ENCODE measurements at regions not wholly inside any gene's neighbourhood (a gene's known extent, or its start where the extent isn't known, plus 50 kb on each side); places are given as distances from the start of the nearest gene placed in this dataset.
A peak's percentile ranks its signal among the peaks of the same experiment; 100 is the strongest.

DNA sequence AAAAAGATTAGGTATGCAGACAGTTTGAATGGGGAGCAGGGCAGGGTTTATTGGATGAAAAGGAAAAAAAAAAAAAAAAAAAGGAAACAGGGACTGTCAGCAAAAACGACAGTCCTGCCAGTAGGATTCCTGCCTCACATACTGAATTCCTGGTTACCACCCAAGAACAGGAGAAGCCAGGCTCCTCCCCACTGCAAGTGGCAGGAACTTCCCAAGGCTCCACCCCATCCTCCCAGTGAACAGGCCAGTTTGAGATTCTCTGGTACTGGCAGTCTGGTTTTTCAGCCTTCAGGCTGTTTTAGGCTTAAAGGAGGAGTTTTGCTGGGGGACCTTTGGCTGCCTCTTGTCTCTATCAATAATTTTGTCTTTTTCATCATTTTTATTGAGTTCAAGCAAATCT is 360.0 kb upstream of the CXorf51A start:
- H3K36me3 ChIP-seq (ENCODE audit: insufficient read depth, low read length): no peaks in the 10 kb centered on the region
- H3K27ac ChIP-seq (ENCODE audit: low read length): no peak overlapping the region
- no peak overlapping the region for H2AFZ ChIP-seq (ENCODE audit: low read depth, low read length)
- H3K9me3 ChIP-seq (ENCODE audit: insufficient read depth, low read length, severe bottlenecking): no peaks in the 10 kb centered on the region
- ATAC-seq (ENCODE audit: insufficient read depth, low read depth): no peak
- no peak for DNase-seq
- H3K4me1 ChIP-seq (ENCODE audit: insufficient read depth, low read length): no peaks in the 10 kb centered on the region
- H3K4me2 ChIP-seq (ENCODE audit: insufficient read depth, low read length): no peak overlapping the region
- no peaks in the 10 kb centered on the region for H3K79me2 ChIP-seq (ENCODE audit: insufficient read depth, low read length)
- H3K4me3 ChIP-seq (ENCODE audit: low read depth in 1 of 2, low read length in 2 of 2): no peak overlapping the region
- no peak overlapping the region for H3K9ac ChIP-seq (ENCODE audit: low read depth, low read length)
- no peak for TF ChIP-seq EZH2 (IDR thresholded peaks at IDR 0.05; ENCODE audit: borderline replicate concordance, low read depth, low read length, severe bottlenecking)
- TF ChIP-seq, protein P1, sequence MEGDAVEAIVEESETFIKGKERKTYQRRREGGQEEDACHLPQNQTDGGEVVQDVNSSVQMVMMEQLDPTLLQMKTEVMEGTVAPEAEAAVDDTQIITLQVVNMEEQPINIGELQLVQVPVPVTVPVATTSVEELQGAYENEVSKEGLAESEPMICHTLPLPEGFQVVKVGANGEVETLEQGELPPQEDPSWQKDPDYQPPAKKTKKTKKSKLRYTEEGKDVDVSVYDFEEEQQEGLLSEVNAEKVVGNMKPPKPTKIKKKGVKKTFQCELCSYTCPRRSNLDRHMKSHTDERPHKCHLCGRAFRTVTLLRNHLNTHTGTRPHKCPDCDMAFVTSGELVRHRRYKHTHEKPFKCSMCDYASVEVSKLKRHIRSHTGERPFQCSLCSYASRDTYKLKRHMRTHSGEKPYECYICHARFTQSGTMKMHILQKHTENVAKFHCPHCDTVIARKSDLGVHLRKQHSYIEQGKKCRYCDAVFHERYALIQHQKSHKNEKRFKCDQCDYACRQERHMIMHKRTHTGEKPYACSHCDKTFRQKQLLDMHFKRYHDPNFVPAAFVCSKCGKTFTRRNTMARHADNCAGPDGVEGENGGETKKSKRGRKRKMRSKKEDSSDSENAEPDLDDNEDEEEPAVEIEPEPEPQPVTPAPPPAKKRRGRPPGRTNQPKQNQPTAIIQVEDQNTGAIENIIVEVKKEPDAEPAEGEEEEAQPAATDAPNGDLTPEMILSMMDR (IDR thresholded peaks at IDR 0.05; ENCODE audit: borderline replicate concordance, extremely low read depth, low read length, poor library complexity, severe bottlenecking): no peak
- H4K20me1 ChIP-seq (ENCODE audit: insufficient read depth, low read length): no peaks in the 10 kb centered on the region
- H3K27me3 ChIP-seq (ENCODE audit: insufficient read depth, low read length, poor library complexity): no peaks in the 10 kb centered on the region

DNA sequence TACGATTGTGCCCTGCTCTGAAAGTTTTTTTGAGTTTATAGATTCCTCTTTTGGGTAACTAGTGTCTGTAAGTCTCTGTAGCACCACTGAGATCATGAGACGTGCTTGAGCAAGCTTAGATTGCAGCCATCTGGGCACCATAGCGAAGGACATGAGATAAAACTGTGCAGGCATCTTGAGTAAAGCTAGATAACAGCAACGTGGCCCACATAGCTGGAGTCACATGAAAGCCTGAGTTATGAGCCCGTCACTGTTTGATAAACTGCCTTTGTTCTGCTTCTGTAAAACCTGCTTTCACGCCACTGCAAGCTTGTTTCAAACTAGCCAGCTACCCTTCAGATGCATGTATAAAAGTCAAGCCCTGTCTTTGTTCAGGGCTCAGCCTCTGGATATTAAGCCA is 359.1 kb upstream of the CXorf51A start:
- H3K79me2 ChIP-seq (ENCODE audit: insufficient read depth, low read length): no peaks in the 10 kb centered on the region
- H3K9me3 ChIP-seq (ENCODE audit: insufficient read depth, low read length, severe bottlenecking): no peaks in the 10 kb centered on the region
- no peaks in the 10 kb centered on the region for H3K4me1 ChIP-seq (ENCODE audit: insufficient read depth, low read length)
- no peak overlapping the region for H3K4me3 ChIP-seq (ENCODE audit: low read depth in 1 of 2, low read length in 2 of 2)
- no peak for TF ChIP-seq EZH2 (IDR thresholded peaks at IDR 0.05; ENCODE audit: borderline replicate concordance, low read depth, low read length, severe bottlenecking)
- TF ChIP-seq, protein P1 (IDR thresholded peaks at IDR 0.05; ENCODE audit: borderline replicate concordance, extremely low read depth, low read length, poor library complexity, severe bottlenecking): no peak
- DNase-seq: no peak
- H2AFZ ChIP-seq (ENCODE audit: low read depth, low read length): peak overlapping the region; percentile 26; the same call in 1 of the 2 replicates
- H3K9ac ChIP-seq (ENCODE audit: low read depth, low read length): no peak overlapping the region
- H3K27me3 ChIP-seq (ENCODE audit: insufficient read depth, low read length, poor library complexity): no peaks in the 10 kb centered on the region
- no peak overlapping the region for H3K27ac ChIP-seq (ENCODE audit: low read length)
- ATAC-seq (ENCODE audit: insufficient read depth, low read depth): no peak
- no peaks in the 10 kb centered on the region for H3K36me3 ChIP-seq (ENCODE audit: insufficient read depth, low read length)
- H3K4me2 ChIP-seq (ENCODE audit: insufficient read depth, low read length): no peak overlapping the region
- H4K20me1 ChIP-seq (ENCODE audit: insufficient read depth, low read length): no peaks in the 10 kb centered on the region

DNA sequence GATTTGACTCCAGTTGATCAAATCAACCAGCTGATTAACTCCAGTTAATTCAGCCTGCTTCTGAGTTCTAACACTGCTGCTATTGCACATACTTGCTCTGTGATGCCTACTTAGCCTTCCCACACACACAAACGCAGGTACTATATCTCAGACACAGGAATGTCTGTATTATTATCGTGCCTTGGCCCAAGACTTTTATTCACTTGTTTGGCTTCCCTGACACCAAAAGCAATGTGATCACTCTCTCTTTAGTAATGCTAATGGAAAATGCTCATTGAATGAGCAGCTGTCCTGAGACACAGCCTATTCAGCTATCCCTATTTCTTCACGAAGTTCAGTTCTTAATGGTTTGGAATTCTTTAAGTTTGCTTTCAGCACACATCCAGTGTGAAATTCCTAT is 356.4 kb upstream of the CXorf51A start:
- no peaks in the 10 kb centered on the region for H3K4me1 ChIP-seq (ENCODE audit: insufficient read depth, low read length)
- H3K27ac ChIP-seq (ENCODE audit: low read length): no peak overlapping the region
- no peaks in the 10 kb centered on the region for H3K9me3 ChIP-seq (ENCODE audit: insufficient read depth, low read length, severe bottlenecking)
- H3K4me2 ChIP-seq (ENCODE audit: insufficient read depth, low read length): no peak overlapping the region
- no peaks in the 10 kb centered on the region for H4K20me1 ChIP-seq (ENCODE audit: insufficient read depth, low read length)
- no peak overlapping the region for H3K4me3 ChIP-seq (ENCODE audit: low read depth in 1 of 2, low read length in 2 of 2)
- H3K9ac ChIP-seq (ENCODE audit: low read depth, low read length): no peak overlapping the region
- TF ChIP-seq EZH2 (IDR thresholded peaks at IDR 0.05; ENCODE audit: borderline replicate concordance, low read depth, low read length, severe bottlenecking): no peak
- TF ChIP-seq, protein P1 (IDR thresholded peaks at IDR 0.05; ENCODE audit: borderline replicate concordance, extremely low read depth, low read length, poor library complexity, severe bottlenecking): no peak
- no peaks in the 10 kb centered on the region for H3K27me3 ChIP-seq (ENCODE audit: insufficient read depth, low read length, poor library complexity)
- ATAC-seq (ENCODE audit: insufficient read depth, low read depth) (no peak), DNase-seq (no peak)
- H3K79me2 ChIP-seq (ENCODE audit: insufficient read depth, low read length): no peaks in the 10 kb centered on the region
- H2AFZ ChIP-seq (ENCODE audit: low read depth, low read length): no peak overlapping the region
- H3K36me3 ChIP-seq (ENCODE audit: insufficient read depth, low read length): no peaks in the 10 kb centered on the region
